Dendritic cell treated with granulocyte-macrophage colony-stimulating factor and Interleukin-4, amounts not matched to agents 40 ng/mL and 50 ng/mL, for 4 days (primary cell): ENCODE measurements at regions not wholly inside any gene's neighbourhood (a gene's known extent, or its start where the extent isn't known, plus 50 kb on each side); places are given as distances from the start of the nearest gene placed in this dataset.
"Not testable (repeated sequence)": the region's sequence is repeated elsewhere in the genome, so short reads cannot be mapped to it uniquely, and the experiment has no call there.

Source experiments
- H3K27ac Mint-ChIP-seq: one replicate; pipeline ENCODE4 v1.8.0; 2022; ENCODE audit warnings: mild to moderate bottlenecking, mixed read lengths
- H3K27me3 Mint-ChIP-seq: one replicate; pipeline ENCODE4 v1.8.0; 2022; ENCODE audit warnings: mild to moderate bottlenecking, mixed read lengths
- H3K36me3 Mint-ChIP-seq: one replicate; pipeline ENCODE4 v1.8.0; 2022; ENCODE audit warnings: low read depth, mixed read lengths
- H3K4me1 Mint-ChIP-seq: one replicate; pipeline ENCODE4 v1.8.0; 2022; ENCODE audit warnings: low read depth, mixed read lengths
- H3K4me3 Mint-ChIP-seq: one replicate; pipeline ENCODE4 v1.8.0; 2022; ENCODE audit warnings: mild to moderate bottlenecking, moderate library complexity, mixed read lengths
- H3K9me3 Mint-ChIP-seq: one replicate; pipeline ENCODE4 v1.8.0; 2022; ENCODE audit warnings: mixed read lengths
- intact Hi-C: fragments of 100-400 bp; cut with micrococcal nuclease; formaldehyde crosslinking; loops from one replicate; pipeline ENCODE4 v1.15.0; 2022

DNA sequence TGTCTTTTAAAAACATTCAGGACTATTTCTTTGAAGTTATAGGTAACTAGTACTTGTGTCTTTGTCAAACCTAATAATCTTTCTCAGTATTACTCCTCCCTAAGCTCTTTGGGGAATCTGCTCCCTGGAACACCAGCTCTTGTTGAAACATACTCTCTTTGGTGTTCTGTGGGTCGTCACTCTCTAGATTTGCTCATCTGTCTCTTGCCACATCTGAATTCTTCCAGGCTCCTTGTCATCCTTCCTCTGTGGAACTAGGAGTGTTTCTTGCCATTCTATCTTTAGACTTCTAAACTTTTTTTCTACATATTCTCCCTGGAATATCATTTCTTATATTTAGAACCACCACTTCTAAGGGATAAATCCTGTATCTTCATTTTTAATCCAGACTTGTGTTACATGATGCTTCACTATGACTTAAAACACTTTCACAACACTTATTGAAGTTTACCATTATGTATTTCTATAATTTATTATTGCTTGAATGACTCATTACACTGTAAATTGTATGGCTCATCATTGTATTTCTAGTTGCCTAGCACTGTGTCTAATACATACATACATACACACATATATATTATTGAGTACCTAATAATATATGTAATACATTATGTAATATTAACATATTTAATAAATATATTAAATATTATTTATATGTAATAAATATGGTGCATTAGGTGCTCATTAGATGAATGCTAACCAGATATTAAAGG, 186.1 kb downstream of the TMA16 start:
- intact Hi-C loops = loop anchor here (1.0 to 5.0 kb wide), 3 partner anchors 125 to 193 kb away; no protein-coding TSS in a partner anchor
- peaks cover 2% of the 10 kb centered on the region for H3K27me3 Mint-ChIP-seq
- H3K4me3 Mint-ChIP-seq = no peak overlapping the region
- peaks cover 21% of the 10 kb centered on the region for H3K4me1 Mint-ChIP-seq
- H3K27ac Mint-ChIP-seq = peak overlapping the region; percentile 63
- no peaks in the 10 kb centered on the region for H3K9me3 Mint-ChIP-seq
- no peaks in the 10 kb centered on the region for H3K36me3 Mint-ChIP-seq

DNA sequence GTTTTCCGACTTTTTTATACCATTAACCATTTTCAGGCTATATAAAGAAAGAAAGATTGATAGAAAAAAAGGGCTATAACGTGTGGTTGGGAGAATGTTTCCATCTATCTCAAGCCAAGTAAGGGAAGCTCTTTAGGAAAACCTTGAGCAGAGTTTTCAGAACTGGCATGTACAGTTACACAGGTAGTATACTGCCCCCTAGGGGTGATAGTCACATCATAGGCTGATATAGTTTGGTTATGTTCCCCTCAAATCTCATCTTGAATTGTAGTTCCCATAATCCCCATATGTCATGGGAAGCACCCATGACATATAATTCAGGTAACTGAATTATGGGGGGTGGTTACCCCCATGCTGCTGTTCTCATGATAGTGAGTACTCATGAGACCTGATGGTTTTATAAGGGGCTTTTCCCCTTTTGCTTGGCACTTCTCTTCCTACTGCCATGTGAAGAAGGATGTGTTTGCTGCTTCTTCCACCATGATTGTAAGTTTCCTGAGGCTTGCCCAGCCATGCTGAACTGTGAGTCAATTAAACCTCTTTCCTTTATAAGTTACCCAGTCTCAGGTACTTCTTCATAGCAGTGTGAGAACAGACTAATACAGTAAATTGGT, 186.8 kb downstream of the TMA16 start:
- peaks cover 21% of the 10 kb centered on the region for H3K4me1 Mint-ChIP-seq
- H3K4me3 Mint-ChIP-seq = no peak overlapping the region
- no peaks in the 10 kb centered on the region for H3K36me3 Mint-ChIP-seq
- peaks cover 2% of the 10 kb centered on the region for H3K27me3 Mint-ChIP-seq
- intact Hi-C loops = loop anchor here (1.0 to 5.0 kb wide), 3 partner anchors 126 to 194 kb away; no protein-coding TSS in a partner anchor
- no peak overlapping the region for H3K27ac Mint-ChIP-seq
- H3K9me3 Mint-ChIP-seq = no peaks in the 10 kb centered on the region

DNA sequence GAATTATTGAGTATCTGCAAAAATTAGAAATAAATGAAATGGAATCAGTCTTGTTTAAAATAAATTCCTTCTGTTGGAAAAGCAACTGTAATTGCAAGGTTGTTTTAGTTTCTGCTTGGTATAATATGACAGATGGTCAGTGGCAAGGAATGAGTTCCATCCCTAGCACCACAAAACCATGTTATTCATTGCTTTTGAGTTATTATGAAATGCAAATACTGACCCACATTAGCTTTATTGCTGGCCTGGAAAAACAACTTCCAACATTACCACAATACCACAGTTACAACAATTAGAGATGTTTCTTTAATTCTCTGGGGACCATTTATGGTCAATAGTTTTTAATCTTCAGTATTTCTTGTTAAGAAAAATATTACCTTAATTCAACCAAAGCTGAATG, 194.4 kb downstream of the TMA16 start:
- H3K27me3 Mint-ChIP-seq = peaks cover 1% of the 10 kb centered on the region
- H3K4me3 Mint-ChIP-seq = no peak overlapping the region
- H3K4me1 Mint-ChIP-seq = no peaks in the 10 kb centered on the region
- H3K36me3 Mint-ChIP-seq = no peaks in the 10 kb centered on the region
- no peak overlapping the region for H3K27ac Mint-ChIP-seq
- no peaks in the 10 kb centered on the region for H3K9me3 Mint-ChIP-seq
- intact Hi-C loops = no loop called here

DNA sequence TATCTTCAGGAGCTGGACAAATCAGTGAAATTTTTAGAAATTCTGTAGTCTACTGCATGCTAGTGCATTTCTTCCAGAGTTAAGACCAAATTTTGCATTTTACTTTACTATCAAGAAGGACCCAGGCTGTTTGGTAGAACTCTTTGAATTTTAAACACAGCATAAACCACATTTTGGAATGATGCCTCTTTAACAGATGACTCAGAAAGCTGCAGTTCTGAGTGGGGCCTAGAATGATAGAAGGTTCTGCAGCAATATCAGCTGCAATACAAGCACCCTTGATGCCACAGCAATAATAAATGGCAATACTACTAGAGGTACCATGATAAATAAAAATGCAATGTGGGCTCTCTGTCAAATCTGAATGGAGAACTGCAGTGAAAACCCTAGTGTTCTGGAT, 198.7 kb downstream of the TMA16 start:
- H3K27me3 Mint-ChIP-seq = peaks cover 5% of the 10 kb centered on the region
- H3K27ac Mint-ChIP-seq = no peak overlapping the region
- intact Hi-C loops = no loop called here
- H3K4me3 Mint-ChIP-seq = no peak overlapping the region
- no peaks in the 10 kb centered on the region for H3K36me3 Mint-ChIP-seq
- H3K9me3 Mint-ChIP-seq = no peaks in the 10 kb centered on the region
- H3K4me1 Mint-ChIP-seq = no peaks in the 10 kb centered on the region

DNA sequence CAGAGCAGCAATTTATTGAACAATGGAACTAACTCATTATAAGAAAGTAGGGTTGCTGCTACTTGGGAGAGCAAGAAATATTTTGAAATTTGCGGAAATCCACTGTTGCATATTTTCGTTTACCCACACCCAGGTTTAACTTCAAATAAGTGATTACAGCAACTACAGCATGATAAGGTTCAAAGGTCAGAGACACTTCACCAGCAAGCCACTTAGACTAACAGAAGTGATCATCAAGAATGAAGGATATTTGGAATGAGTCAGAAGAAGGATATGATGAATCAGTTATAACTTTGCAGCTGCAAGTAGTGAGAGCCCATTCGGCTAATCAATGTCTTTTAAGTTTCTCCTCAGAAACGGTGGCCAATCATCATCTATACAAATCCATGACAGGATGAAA, 199.3 kb downstream of the TMA16 start:
- peaks cover 5% of the 10 kb centered on the region for H3K27me3 Mint-ChIP-seq
- intact Hi-C loops = no loop called here
- H3K9me3 Mint-ChIP-seq = no peaks in the 10 kb centered on the region

DNA sequence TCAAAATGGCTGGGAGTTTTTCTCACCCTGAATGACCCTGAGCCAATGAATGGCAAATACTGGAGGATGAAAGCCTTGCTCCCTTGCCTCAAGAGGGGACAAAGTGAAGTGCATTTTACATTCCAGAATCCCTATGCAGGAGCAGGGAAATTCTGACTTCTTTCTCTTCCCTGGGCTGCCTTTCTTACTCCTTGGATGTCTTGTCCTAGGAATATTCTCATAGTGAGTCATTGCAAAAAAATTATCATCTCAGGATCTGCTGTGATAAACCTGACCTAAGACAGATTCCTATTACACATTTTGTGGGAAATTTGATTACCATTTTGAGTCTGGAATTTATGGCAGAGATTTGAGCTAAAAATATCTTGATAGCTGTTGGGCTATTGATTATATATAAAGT, 199.9 kb downstream of the TMA16 start:
- H3K27ac Mint-ChIP-seq = no peak overlapping the region
- H3K36me3 Mint-ChIP-seq = no peaks in the 10 kb centered on the region
- intact Hi-C loops = no loop called here
- peaks cover 5% of the 10 kb centered on the region for H3K27me3 Mint-ChIP-seq
- no peak overlapping the region for H3K4me3 Mint-ChIP-seq
- no peaks in the 10 kb centered on the region for H3K4me1 Mint-ChIP-seq
- H3K9me3 Mint-ChIP-seq = no peaks in the 10 kb centered on the region

More for the DNA sequence above, 199.3 kb downstream of the TMA16 start:
- Mint-ChIP-seq H3K4me1 (no peaks in the 10 kb centered on the region), H3K4me3 (no peak overlapping the region), H3K36me3 (no peaks in the 10 kb centered on the region), H3K27ac (no peak overlapping the region)

DNA sequence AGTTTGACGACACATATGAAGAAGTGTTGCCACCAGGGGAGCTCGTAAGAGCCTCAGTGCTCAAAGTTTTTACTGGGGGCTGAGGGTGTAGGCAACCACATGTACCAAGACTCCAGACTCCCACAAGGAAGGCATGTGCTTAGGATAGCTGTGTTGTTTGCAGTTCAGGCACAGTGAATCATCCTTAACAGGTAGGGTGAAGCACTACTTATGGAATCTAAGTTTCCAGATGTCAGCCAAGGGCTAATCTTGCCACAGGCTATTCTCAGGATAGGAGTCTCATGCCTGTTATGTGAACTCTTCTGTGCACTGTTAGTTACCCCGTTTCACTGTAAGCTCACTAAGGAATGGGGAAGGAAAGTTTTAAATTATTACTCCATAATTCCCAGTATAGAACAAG, 202.6 kb downstream of the TMA16 start:
- Mint-ChIP-seq H3K9me3 (no peaks in the 10 kb centered on the region), H3K36me3 (no peaks in the 10 kb centered on the region), H3K4me3 (no peak overlapping the region), H3K27me3 (peaks cover 6% of the 10 kb centered on the region), H3K27ac (no peak overlapping the region), H3K4me1 (no peaks in the 10 kb centered on the region)
- intact Hi-C loops = no loop called here

DNA sequence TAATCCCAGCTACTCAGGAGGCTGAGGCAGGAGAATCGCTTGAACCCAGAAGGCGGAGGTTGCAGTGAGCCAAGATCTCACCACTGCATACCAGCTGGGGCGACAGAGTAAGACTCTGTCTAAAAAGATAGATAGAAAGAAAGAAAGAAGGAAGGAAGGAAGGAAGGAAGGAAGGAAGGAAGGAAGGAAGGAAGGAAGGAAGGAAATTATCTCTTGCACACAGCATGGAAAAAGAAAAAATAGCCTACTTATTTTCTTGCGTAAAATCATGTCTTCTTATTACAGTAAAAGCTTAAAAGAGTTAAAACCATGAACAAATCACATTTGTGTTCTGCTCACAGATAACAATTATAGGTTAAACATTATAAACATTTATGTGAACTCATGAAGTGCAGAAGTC, 205.9 kb downstream of the TMA16 start:
- H3K27me3 Mint-ChIP-seq, H3K4me1 Mint-ChIP-seq, H3K9me3 Mint-ChIP-seq, intact Hi-C loops, H3K27ac Mint-ChIP-seq, H3K36me3 Mint-ChIP-seq, H3K4me3 Mint-ChIP-seq: not testable (repeated sequence)

DNA sequence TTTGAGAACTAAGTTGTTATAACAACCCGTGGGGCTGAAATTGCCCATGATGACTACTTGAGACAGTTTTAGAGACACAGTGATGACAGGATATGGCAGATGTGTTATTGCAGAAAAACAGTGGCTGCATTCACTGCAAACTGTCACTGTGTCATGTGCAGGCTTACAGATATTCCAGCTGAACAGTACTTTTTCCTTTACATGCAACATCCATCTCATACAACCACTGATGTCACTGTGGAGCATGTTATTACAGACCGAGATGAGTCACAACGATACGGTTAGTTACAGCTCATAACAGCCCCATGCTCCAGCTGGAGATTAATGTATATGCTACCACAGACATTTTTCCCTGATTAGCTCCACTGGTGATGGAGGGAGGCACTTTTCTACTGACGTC, 207.4 kb downstream of the TMA16 start:
- no peaks in the 10 kb centered on the region for H3K9me3 Mint-ChIP-seq
- H3K4me1 Mint-ChIP-seq = no peaks in the 10 kb centered on the region
- intact Hi-C loops = no loop called here
- peaks cover 2% of the 10 kb centered on the region for H3K27me3 Mint-ChIP-seq
- H3K4me3 Mint-ChIP-seq = no peak overlapping the region
- no peak overlapping the region for H3K27ac Mint-ChIP-seq
- H3K36me3 Mint-ChIP-seq = no peaks in the 10 kb centered on the region

DNA sequence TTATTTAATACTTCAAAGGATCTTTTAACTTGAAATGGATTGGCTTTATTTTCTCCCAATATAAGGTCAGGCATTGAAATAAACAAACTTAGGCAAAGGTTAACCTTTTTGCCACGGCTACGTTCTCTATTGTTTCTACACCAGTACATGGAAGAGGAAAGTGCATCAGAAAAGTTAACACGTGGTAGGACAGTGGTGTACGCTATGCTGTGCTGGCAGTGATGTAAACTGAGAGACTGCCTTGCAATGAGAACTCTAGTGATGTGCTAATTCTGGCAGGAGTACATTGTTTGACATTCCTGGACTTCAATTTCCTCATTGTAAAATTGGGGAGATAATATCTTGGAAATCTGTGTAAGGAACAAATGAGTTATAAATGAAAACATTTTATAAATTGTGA, 208.2 kb downstream of the TMA16 start:
- no peaks in the 10 kb centered on the region for H3K36me3 Mint-ChIP-seq
- H3K27me3 Mint-ChIP-seq = peaks cover 2% of the 10 kb centered on the region
- no peaks in the 10 kb centered on the region for H3K4me1 Mint-ChIP-seq
- no peak overlapping the region for H3K4me3 Mint-ChIP-seq
- no peaks in the 10 kb centered on the region for H3K9me3 Mint-ChIP-seq
- H3K27ac Mint-ChIP-seq = no peak overlapping the region
- intact Hi-C loops = no loop called here

DNA sequence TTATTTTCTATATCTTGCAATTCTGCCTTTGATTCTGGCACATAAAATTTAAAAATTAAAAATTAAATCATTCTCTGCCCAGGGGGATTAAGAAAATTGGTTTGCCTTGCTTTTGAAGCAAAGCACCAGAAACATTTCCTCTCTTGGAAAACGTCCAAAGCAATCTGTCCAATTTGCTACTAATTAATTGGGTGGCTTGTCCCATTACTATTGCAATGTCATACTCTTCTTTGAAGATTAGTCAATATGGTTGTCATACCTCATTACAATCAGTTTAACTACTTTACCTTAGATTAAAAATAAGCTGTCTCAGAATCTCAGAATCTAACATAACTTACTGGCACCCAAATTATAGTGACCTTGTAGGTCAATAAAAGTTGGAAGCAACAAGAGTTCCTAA, 208.8 kb downstream of the TMA16 start:
- Mint-ChIP-seq H3K36me3 (no peaks in the 10 kb centered on the region), H3K27me3 (peaks cover 2% of the 10 kb centered on the region), H3K4me1 (no peaks in the 10 kb centered on the region), H3K4me3 (no peak overlapping the region), H3K9me3 (no peaks in the 10 kb centered on the region), H3K27ac (no peak overlapping the region)
- intact Hi-C loops = no loop called here

DNA sequence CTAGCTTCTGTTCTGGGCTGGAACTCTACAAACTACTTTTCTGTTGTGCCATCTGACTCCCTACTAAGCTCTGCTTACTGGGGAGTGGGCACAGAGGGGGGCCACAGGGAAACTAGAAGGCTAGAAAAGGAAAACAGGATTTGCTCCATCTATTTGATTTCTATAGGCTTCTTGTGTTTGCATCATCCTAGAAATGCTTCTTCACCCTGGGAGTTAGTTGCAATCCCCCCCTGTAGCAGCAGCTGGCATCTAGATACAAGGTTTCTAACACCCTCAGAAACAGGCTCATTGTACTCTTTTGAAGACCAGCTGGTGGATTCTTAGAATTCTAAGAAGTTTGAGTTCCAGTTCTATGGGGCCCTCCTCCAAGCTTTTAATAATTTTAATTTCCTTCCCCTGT, 213.4 kb downstream of the TMA16 start:
- Mint-ChIP-seq H3K4me3 (no peak overlapping the region), H3K27ac (no peak overlapping the region), H3K36me3 (no peaks in the 10 kb centered on the region)

DNA sequence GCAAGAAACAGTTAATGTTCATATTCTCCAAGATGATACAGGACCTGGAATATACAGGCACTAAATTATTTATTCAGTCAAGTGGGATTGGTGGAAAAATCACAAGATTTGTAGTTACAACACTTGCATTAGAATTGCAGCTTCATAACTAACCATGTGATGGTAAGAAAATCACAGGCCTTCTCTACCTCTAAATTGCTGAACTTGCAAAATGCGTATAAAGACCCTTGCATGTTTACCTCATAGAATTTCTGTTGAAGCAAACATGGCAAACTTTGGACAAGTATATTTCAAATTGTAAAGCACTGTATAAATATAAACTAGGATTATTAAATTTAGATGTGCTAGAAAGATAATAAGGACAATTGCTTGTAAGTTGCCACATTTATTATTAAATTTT, 215.1 kb downstream of the TMA16 start:
- intact Hi-C loops = no loop called here
- Mint-ChIP-seq H3K27me3 (no peaks in the 10 kb centered on the region), H3K27ac (no peak overlapping the region), H3K9me3 (no peaks in the 10 kb centered on the region), H3K36me3 (no peaks in the 10 kb centered on the region), H3K4me1 (no peaks in the 10 kb centered on the region), H3K4me3 (no peak overlapping the region)

More for the DNA sequence above, 213.4 kb downstream of the TMA16 start:
- Mint-ChIP-seq H3K9me3 (no peaks in the 10 kb centered on the region), H3K27me3 (no peaks in the 10 kb centered on the region), H3K4me1 (no peaks in the 10 kb centered on the region)
- intact Hi-C loops = no loop called here

DNA sequence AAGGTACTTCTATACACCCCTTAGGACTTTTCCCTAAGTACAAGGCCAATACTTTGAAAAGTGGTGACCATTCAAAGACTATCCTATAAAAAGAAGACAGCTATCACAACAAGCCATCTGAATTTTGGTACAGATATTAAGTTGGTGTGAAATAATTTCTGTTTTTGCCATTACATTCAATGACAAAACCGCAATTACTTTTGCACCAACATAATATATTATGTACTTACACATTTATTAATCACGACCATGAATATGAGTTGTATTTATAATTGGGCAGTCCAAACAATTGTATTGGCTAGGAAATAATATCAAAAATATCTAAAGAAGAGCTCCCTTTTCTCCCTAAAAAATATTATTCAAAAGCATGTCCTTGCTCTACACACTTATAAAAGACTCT, 215.7 kb downstream of the TMA16 start:
- H3K36me3 Mint-ChIP-seq = no peaks in the 10 kb centered on the region
- H3K9me3 Mint-ChIP-seq = no peaks in the 10 kb centered on the region
- H3K27me3 Mint-ChIP-seq = no peaks in the 10 kb centered on the region
- no peaks in the 10 kb centered on the region for H3K4me1 Mint-ChIP-seq
- no peak overlapping the region for H3K4me3 Mint-ChIP-seq
- no peak overlapping the region for H3K27ac Mint-ChIP-seq
- intact Hi-C loops = no loop called here

DNA sequence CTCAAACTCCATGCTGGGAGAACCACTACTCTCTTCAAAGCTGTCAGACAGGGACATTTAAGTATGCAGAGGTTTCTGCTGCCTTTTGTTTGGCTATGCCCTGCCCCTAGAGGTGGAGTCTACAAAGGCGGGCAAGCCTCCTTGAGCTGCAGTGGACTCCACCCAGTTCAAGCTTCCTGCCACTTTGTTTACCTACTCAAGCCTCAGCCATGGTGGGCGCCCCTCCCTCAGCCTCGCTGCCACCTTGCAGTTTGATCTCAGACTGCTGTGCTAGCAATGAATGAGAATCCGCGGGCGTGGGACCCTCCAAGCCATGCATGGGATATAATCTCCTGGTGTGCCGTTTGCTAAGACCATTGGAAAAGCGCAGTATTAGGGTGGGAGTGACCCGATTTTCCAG, 230.0 kb downstream of the TMA16 start:
- H3K27me3 Mint-ChIP-seq, intact Hi-C loops: not testable (repeated sequence)

More for the DNA sequence above, 230.0 kb downstream of the TMA16 start:
- H3K4me3 Mint-ChIP-seq, H3K27ac Mint-ChIP-seq, H3K4me1 Mint-ChIP-seq, H3K36me3 Mint-ChIP-seq: not testable (repeated sequence)
- H3K9me3 Mint-ChIP-seq = peaks cover 17% of the 10 kb centered on the region
